IPS-20b (cell line): ENCODE measurements at regions not wholly inside any gene's neighbourhood (a gene's known extent, or its start where the extent isn't known, plus 50 kb on each side); places are given as distances from the start of the nearest gene placed in this dataset.

ENCODE experiments used
- H3K27ac ChIP-seq: one replicate; pipeline ENCODE4 v1.5.1; 2013; ENCODE audit warnings: low read length
- H3K27me3 ChIP-seq: 2 replicates; pipeline ENCODE4 v1.6.1; 2013; ENCODE audit warnings: mild to moderate bottlenecking, low read length, inconsistent platforms; ENCODE audit not compliant: insufficient read depth
- H3K36me3 ChIP-seq: 2 replicates; pipeline ENCODE4 v1.6.1; 2013; ENCODE audit warnings: low read depth, mild to moderate bottlenecking, inconsistent platforms, low read length, moderate library complexity; ENCODE audit not compliant: insufficient read depth
- H3K4me1 ChIP-seq: 2 replicates; pipeline ENCODE4 v1.6.1; 2013; ENCODE audit warnings: mild to moderate bottlenecking, control low read depth, inconsistent platforms, low read length, moderate library complexity; ENCODE audit not compliant: insufficient read depth
- H3K4me3 ChIP-seq: 2 replicates; pipeline ENCODE4 v1.5.1; 2013; ENCODE audit warnings: mild to moderate bottlenecking, low read length, inconsistent platforms
- H3K9ac ChIP-seq: 2 replicates; pipeline ENCODE4 v1.6.1; 2013; ENCODE audit warnings: low read depth, mild to moderate bottlenecking, inconsistent platforms, low read length, moderate library complexity
- H3K9me3 ChIP-seq: 2 replicates; pipeline ENCODE4 v1.6.1; 2013; ENCODE audit warnings: mild to moderate bottlenecking, low read depth, low read length, inconsistent platforms; ENCODE audit not compliant: insufficient read depth

DNA sequence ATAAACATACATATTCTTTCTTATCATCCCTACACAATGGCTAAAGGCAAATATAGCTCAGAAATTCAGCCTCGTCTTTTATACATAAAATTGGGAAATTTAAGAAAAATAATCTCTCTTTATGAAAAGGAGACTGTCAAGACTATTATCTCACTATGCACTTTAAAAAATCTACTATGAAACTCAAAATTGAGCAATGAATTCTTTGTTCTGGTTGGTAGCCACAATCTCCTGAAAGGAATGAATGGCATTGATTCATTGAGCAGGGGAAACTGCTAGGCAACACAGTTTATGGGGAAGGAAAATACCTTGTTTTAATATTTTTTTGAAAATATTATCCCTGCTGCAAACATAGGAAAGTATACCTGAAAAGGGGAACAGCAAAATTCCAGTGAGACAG, 397.1 kb downstream of the RAB28 start:
- no peak overlapping the region for H3K4me3 ChIP-seq
- H3K4me1 ChIP-seq, result no peaks in the 10 kb centered on the region
- no peak overlapping the region for H3K9ac ChIP-seq
- no peak overlapping the region for H3K27ac ChIP-seq
- no peaks in the 10 kb centered on the region for H3K27me3 ChIP-seq
- H3K36me3 ChIP-seq, result no peaks in the 10 kb centered on the region
- H3K9me3 ChIP-seq, result peaks cover 11% of the 10 kb centered on the region

- H3K4me3 ChIP-seq, result no peak overlapping the region
- H3K27ac ChIP-seq, result no peak overlapping the region
- no peak overlapping the region for H3K9ac ChIP-seq
- no peaks in the 10 kb centered on the region for H3K4me1 ChIP-seq
- peaks cover 29% of the 10 kb centered on the region for H3K9me3 ChIP-seq
- H3K27me3 ChIP-seq, result no peaks in the 10 kb centered on the region
- no peaks in the 10 kb centered on the region for H3K36me3 ChIP-seq
Measured at GRCh38 chr4:13084210-13084609, 399.9 kb downstream of the RAB28 start.

- Histone ChIP-seq H3K9me3 (peaks cover 29% of the 10 kb centered on the region), H3K27ac (no peak overlapping the region), H3K9ac (no peak overlapping the region), H3K4me1 (no peaks in the 10 kb centered on the region), H3K36me3 (no peaks in the 10 kb centered on the region), H3K4me3 (no peak overlapping the region), H3K27me3 (no peaks in the 10 kb centered on the region)
Measured at GRCh38 chr4:13081830-13082229, 402.3 kb downstream of the RAB28 start.

- H3K4me1 ChIP-seq, result no peaks in the 10 kb centered on the region
- no peaks in the 10 kb centered on the region for H3K36me3 ChIP-seq
- no peak overlapping the region for H3K9ac ChIP-seq
- no peak overlapping the region for H3K27ac ChIP-seq
- H3K27me3 ChIP-seq, result no peaks in the 10 kb centered on the region
- H3K4me3 ChIP-seq, result no peak overlapping the region
- H3K9me3 ChIP-seq, result no peaks in the 10 kb centered on the region
Measured at GRCh38 chr4:13067077-13067476, 417.1 kb downstream of the RAB28 start.

DNA sequence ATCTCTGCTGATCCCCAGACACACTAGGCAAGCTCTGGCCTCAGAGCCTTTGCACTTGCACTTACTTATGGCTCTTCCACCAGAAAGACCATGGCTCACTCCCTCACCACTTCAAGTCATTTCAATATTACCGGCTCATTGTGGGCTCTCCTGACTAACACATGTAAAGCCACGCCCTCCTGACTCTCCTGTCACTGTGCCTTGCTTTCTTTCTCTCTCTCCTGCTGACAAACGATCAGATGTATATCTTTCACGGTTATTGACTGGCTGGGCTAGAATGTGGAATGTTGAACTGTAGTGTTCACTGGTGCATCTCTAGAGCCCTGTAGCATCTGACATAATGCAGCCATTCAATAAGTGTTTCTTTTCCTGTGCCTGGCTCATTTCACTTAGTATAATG, 425.1 kb downstream of the RAB28 start:
- no peak overlapping the region for H3K4me3 ChIP-seq
- H3K4me1 ChIP-seq, result no peaks in the 10 kb centered on the region
- H3K36me3 ChIP-seq, result no peaks in the 10 kb centered on the region
- H3K9me3 ChIP-seq, result no peaks in the 10 kb centered on the region
- no peak overlapping the region for H3K27ac ChIP-seq
- H3K9ac ChIP-seq, result no peak overlapping the region
- no peaks in the 10 kb centered on the region for H3K27me3 ChIP-seq

GRCh38 chr4:13056630-13057189, 427.4 kb downstream of the RAB28 start:
- Histone ChIP-seq H3K36me3 (no peaks in the 10 kb centered on the region), H3K27me3 (no peaks in the 10 kb centered on the region), H3K9me3 (no peaks in the 10 kb centered on the region), H3K4me3 (no peak overlapping the region), H3K4me1 (no peaks in the 10 kb centered on the region), H3K27ac (no peak overlapping the region), H3K9ac (no peak overlapping the region)

DNA sequence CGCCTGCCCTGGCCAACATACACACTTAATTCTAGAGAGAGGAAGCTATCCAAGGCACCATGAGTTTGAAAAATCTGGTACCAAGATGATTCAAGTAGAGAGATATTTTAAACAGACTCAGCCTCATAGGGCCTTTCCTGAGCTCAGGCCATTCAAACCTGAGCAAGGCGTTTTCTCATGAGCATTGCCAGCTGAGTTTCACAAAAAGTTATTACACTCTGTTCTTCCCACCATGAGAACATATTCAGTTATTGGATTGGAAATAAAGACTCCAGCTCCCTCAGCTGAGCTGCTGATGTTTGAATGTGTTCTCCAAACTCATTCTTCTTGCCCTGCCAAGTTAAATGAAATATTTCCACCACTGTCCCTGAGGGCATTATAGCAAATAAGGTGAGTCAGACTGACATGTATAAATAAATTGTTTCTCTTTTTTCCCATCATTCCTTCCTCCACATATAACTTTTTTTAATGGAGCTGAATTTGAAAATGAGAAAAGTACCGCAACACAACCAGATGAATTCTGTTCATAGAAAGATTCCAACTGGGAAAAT, 429.6 kb downstream of the RAB28 start:
- Histone ChIP-seq H3K9ac (no peak overlapping the region), H3K9me3 (no peaks in the 10 kb centered on the region), H3K4me3 (no peak overlapping the region), H3K36me3 (no peaks in the 10 kb centered on the region), H3K27ac (no peak overlapping the region), H3K27me3 (no peaks in the 10 kb centered on the region), H3K4me1 (no peaks in the 10 kb centered on the region)

- Histone ChIP-seq H3K9ac (no peak overlapping the region), H3K36me3 (no peaks in the 10 kb centered on the region), H3K27me3 (no peaks in the 10 kb centered on the region), H3K9me3 (no peaks in the 10 kb centered on the region), H3K4me3 (no peak overlapping the region), H3K27ac (no peak overlapping the region), H3K4me1 (no peaks in the 10 kb centered on the region)
Measured at GRCh38 chr4:13047591-13047990, 436.5 kb downstream of the RAB28 start.

- Histone ChIP-seq H3K4me1 (no peaks in the 10 kb centered on the region), H3K9me3 (no peaks in the 10 kb centered on the region), H3K27ac (no peak overlapping the region)
Measured at GRCh38 chr4:13036841-13037240, 447.3 kb downstream of the RAB28 start.

DNA sequence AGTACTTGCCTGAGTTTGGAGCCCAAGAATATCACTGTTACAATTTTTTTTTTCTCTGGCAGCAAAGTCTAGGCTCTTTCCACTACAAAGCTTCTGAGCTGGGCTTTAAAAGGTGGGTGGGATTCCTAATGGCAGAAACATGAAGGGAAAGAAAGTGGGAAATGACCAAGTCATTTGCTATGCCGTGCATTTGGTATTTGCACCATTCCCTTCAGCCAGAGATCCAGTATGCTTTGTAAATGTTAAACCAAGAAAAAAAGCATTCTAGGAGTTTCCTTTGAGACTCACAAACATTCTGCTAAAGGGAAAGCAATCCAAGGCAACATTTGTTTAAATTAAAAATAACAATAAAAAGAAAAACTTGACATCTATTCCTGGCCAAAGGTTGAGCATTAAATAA, 451.2 kb downstream of the RAB28 start:
- Histone ChIP-seq H3K4me1 (no peaks in the 10 kb centered on the region), H3K9me3 (no peaks in the 10 kb centered on the region), H3K27ac (no peak overlapping the region), H3K9ac (no peak overlapping the region), H3K4me3 (no peak overlapping the region), H3K27me3 (no peaks in the 10 kb centered on the region), H3K36me3 (no peaks in the 10 kb centered on the region)

More at GRCh38 chr4:13036841-13037240, 447.3 kb downstream of the RAB28 start:
- Histone ChIP-seq H3K9ac (no peak overlapping the region), H3K4me3 (no peak overlapping the region), H3K36me3 (no peaks in the 10 kb centered on the region), H3K27me3 (no peaks in the 10 kb centered on the region)

DNA sequence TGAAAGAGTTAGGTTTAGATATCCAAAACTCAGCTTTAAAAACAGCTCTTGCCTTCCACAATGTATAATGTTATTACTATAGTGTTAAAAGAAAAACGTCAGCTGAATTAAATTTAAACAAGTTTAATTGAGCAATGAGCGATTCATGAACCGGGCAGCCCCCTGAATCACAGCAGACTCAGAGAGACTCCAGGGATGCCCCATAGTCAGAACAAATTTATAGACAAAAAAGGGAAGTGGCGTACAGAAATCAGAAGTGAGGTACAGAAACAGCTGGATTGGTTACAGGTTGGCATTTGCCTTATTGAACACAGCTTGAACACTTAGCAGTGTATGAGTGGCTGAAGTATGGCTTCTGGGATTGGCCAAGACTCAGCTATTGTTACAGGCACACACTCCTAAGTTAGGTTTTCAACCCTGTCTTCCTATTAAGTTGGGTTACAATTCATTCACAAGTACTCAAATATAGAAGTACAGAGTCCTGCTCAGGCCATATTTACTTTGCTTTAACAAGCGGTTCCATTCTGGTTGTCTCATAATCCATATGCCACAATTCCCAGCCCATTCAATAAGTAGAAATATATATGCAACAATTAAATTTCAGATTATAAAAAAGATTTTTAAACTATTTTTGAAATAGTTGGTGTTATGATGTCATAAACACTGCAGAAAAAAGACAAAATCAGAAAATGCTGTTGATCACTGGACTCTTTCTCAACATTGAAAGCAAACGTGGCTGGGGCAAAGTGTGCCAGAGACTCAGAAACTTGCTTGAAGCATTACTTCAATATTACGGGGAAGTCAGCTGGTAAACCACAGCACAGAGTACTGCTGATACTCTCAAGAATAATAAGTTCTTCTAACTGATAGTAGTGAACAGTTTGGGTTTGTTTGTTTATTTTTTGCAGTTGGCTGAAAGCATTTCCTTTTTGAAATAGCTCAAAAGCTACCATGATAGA, 459.7 kb downstream of the RAB28 start:
- Histone ChIP-seq H3K4me1 (no peaks in the 10 kb centered on the region), H3K9me3 (no peaks in the 10 kb centered on the region), H3K36me3 (no peaks in the 10 kb centered on the region), H3K4me3 (no peak overlapping the region), H3K9ac (no peak overlapping the region), H3K27ac (no peak overlapping the region), H3K27me3 (no peaks in the 10 kb centered on the region)
